ENCODE measurements at regions not wholly inside any gene's neighbourhood (a gene's known extent, or its start where the extent isn't known, plus 50 kb on each side); places are given as distances from the start of the nearest gene placed in this dataset.
A peak's percentile ranks its signal among the peaks of the same experiment; 100 is the strongest.

DNA sequence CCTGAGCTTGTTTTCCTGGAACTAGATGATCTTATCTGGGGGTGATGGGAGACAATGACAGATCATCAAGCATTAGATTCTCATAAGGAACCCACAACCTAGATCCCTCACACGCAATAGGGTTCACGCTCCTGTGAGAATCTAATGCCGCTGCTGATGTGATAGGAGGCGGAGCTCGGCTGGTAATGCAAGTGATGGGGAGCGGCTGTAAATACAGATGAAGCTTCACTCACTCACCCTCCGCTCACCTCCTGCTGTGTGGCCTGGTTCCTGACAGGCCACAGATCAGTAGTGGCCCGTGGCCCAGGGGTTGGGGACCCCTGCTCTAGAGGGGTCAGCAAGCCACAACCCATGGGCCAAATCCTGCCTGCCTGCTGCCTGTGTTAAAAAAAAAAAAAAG lies 435.9 kb downstream of the CD83 start:
- TF ChIP-seq ZBED1 (IDR thresholded peaks at IDR 0.05; ENCODE audit: borderline replicate concordance): no peak
- FAIRE-seq (no peak), DNase-seq (ENCODE audit: low read depth, low spot score) (no peak), ATAC-seq (no peak)
- no peaks in the 10 kb centered on the region for H3K79me2 ChIP-seq (ENCODE audit: control insufficient read depth, insufficient read depth, low read length)
- H3K36me3 ChIP-seq (ENCODE audit: control insufficient read depth in 2 of 2, insufficient read depth in 2 of 2, low read length in 1 of 2): no peaks in the 10 kb centered on the region
- ChIA-PET SMC1A (ENCODE audit: uncharacterized antibody, unreplicated experiment) (interaction anchor here (0.5 to 0.6 kb wide), 2 partner anchors 160 to 541 kb away, joined by 3 read pairs; no protein-coding TSS in a partner anchor), POLR2A (no interaction called here), RAD21 (ENCODE audit: unreplicated experiment) (no interaction called here), CTCF (no interaction called here)
- no peak overlapping the region for H3K27ac ChIP-seq (ENCODE audit: control insufficient read depth, insufficient read depth)
- 63% methylated on average over 8 of the region's 8 CpGs for WGBS (ENCODE audit: insufficient coverage, insufficient replicate concordance, low lambda C conversion rate, missing lambda C conversion rate)
- no peak overlapping the region for H2AFZ ChIP-seq (ENCODE audit: control insufficient read depth, low read depth, low read length)
- H3K9me3 ChIP-seq (replicated peaks; ENCODE audit: control insufficient read depth, insufficient read depth, low read length): no peaks in the 10 kb centered on the region
- H3K27me3 ChIP-seq (replicated peaks in 1 of 2; ENCODE audit: control insufficient read depth in 2 of 2, insufficient read depth in 2 of 2, low read length in 1 of 2): peaks cover 0 to 2% of the 10 kb centered on the region in 2 experiments; a peak in 1 of 4 replicates
- H3K4me3 ChIP-seq: no peak overlapping the region
- intact Hi-C loops (cut with micrococcal nuclease; ENCODE audit: unreplicated experiment) (no loop called here), in situ Hi-C loops (cut with MboI) (no loop called here)
- H3K4me1 ChIP-seq (ENCODE audit: control insufficient read depth, insufficient read depth, low read length): no peaks in the 10 kb centered on the region
- no TSS peak for BruUV-seq (replicated peaks)
- no peak overlapping the region for H3K9ac ChIP-seq (ENCODE audit: control insufficient read depth, insufficient read depth, low read length)
- H3K4me2 ChIP-seq (ENCODE audit: control insufficient read depth, insufficient read depth): no peak overlapping the region
- H4K20me1 ChIP-seq (ENCODE audit: control insufficient read depth, insufficient read depth): no peaks in the 10 kb centered on the region

DNA sequence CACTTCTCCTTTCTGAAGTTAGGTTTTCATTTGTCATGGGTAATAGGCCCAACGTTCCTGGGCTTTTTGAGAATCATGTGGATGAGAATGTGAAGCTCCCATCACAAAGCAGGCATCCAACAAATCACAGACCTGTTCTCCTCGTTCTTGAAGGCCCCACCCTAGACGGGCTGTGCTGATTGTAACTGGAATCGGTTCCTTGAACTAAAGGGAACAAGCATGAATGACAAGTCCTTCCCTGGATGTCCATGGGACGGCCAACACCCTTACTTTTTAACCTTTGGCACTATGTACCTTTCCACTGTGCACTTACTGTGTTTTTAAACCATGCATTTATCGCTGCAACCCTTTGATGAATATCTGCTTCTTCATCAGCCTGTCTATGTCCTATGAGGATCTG lies 438.2 kb downstream of the CD83 start:
- ATAC-seq (no peak), FAIRE-seq (no peak), DNase-seq (ENCODE audit: low read depth, low spot score) (no peak)
- intact Hi-C loops (cut with micrococcal nuclease; ENCODE audit: unreplicated experiment) (no loop called here), in situ Hi-C loops (cut with MboI) (no loop called here)
- no peaks in the 10 kb centered on the region for H3K36me3 ChIP-seq (ENCODE audit: control insufficient read depth in 2 of 2, insufficient read depth in 2 of 2, low read length in 1 of 2)
- BruUV-seq (replicated peaks): no TSS peak
- ChIA-PET CTCF (no interaction called here), POLR2A (no interaction called here), SMC1A (ENCODE audit: uncharacterized antibody, unreplicated experiment) (no interaction called here), RAD21 (ENCODE audit: unreplicated experiment) (no interaction called here)
- H2AFZ ChIP-seq (ENCODE audit: control insufficient read depth, low read depth, low read length): no peak overlapping the region
- H3K27ac ChIP-seq (ENCODE audit: control insufficient read depth, insufficient read depth): no peak overlapping the region
- H3K79me2 ChIP-seq (ENCODE audit: control insufficient read depth, insufficient read depth, low read length): no peaks in the 10 kb centered on the region
- no peak for TF ChIP-seq POLR2AphosphoS5 (IDR thresholded peaks at IDR 0.05; ENCODE audit: low read length)
- TF ChIP-seq SPI1 (IDR thresholded peaks at IDR 0.05; ENCODE audit: borderline replicate concordance, insufficient read depth, low read depth, low read length): 0 out of 2 replicates have a peak, but pooled peaks have one; percentile 6
- TF ChIP-seq, protein P1, sequence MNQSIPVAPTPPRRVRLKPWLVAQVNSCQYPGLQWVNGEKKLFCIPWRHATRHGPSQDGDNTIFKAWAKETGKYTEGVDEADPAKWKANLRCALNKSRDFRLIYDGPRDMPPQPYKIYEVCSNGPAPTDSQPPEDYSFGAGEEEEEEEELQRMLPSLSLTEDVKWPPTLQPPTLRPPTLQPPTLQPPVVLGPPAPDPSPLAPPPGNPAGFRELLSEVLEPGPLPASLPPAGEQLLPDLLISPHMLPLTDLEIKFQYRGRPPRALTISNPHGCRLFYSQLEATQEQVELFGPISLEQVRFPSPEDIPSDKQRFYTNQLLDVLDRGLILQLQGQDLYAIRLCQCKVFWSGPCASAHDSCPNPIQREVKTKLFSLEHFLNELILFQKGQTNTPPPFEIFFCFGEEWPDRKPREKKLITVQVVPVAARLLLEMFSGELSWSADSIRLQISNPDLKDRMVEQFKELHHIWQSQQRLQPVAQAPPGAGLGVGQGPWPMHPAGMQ (IDR thresholded peaks at IDR 0.05; ENCODE audit: borderline replicate concordance): no peak
- 38% methylated on average over 6 of the region's 6 CpGs for WGBS (ENCODE audit: insufficient coverage, insufficient replicate concordance, low lambda C conversion rate, missing lambda C conversion rate)
- no peaks in the 10 kb centered on the region for H3K9me3 ChIP-seq (replicated peaks; ENCODE audit: control insufficient read depth, insufficient read depth, low read length)
- no peaks in the 10 kb centered on the region for H3K4me1 ChIP-seq (ENCODE audit: control insufficient read depth, insufficient read depth, low read length)
- H4K20me1 ChIP-seq (ENCODE audit: control insufficient read depth, insufficient read depth): no peaks in the 10 kb centered on the region
- 0 out of 4 replicates have a peak, but pooled peaks cover 0 to 2% of the 10 kb centered on the region in 2 experiments for H3K27me3 ChIP-seq (replicated peaks in 1 of 2; ENCODE audit: control insufficient read depth in 2 of 2, insufficient read depth in 2 of 2, low read length in 1 of 2)
- no peak overlapping the region for H3K9ac ChIP-seq (ENCODE audit: control insufficient read depth, insufficient read depth, low read length)
- H3K4me2 ChIP-seq (ENCODE audit: control insufficient read depth, insufficient read depth): no peak overlapping the region
- H3K4me3 ChIP-seq: no peak overlapping the region

Data from GM12878 (cell line).